Endodermal cell (in vitro differentiated cells): ENCODE measurements at regions not wholly inside any gene's neighbourhood (a gene's known extent, or its start where the extent isn't known, plus 50 kb on each side); places are given as distances from the start of the nearest gene placed in this dataset.

Source experiments
- DNase-seq: peaks from one replicate; pipeline ENCODE4 v3.0.0-alpha.2; 2017
- H3K27ac ChIP-seq: 2 replicates; pipeline ENCODE4 v1.5.1; 2013; ENCODE audit warnings: mild to moderate bottlenecking, low read depth, low read length, moderate library complexity
- H3K27me3 ChIP-seq: 2 replicates; pipeline ENCODE4 v1.6.1; 2013; ENCODE audit warnings: mild to moderate bottlenecking, low read length, moderate library complexity; ENCODE audit not compliant: insufficient read depth, control insufficient read depth, poor library complexity, severe bottlenecking
- H3K36me3 ChIP-seq: 2 replicates; pipeline ENCODE4 v1.7.0; 2013; ENCODE audit warnings: mild to moderate bottlenecking, low read length, moderate library complexity; ENCODE audit not compliant: control insufficient read depth, insufficient read depth
- H3K4me1 ChIP-seq: one replicate; pipeline ENCODE4 v1.7.0; 2013; ENCODE audit warnings: low read length; ENCODE audit not compliant: control insufficient read depth, insufficient read depth
- H3K4me3 ChIP-seq: 2 replicates; pipeline ENCODE4 v1.5.1; 2013; ENCODE audit warnings: mild to moderate bottlenecking, low read length, moderate library complexity
- H3K9ac ChIP-seq: 2 replicates; pipeline ENCODE4 v1.6.1; 2013; ENCODE audit warnings: mild to moderate bottlenecking, low read length, moderate library complexity; ENCODE audit not compliant: poor library complexity, severe bottlenecking; ENCODE audit errors: extremely low read depth
- H3K9me3 ChIP-seq: 2 replicates; pipeline ENCODE4 v1.6.1; 2013; ENCODE audit warnings: mild to moderate bottlenecking, low read length, moderate library complexity; ENCODE audit not compliant: control insufficient read depth
- H3K27ac Mint-ChIP-seq: 2 replicates; pipeline ENCODE4 v1.8.0; 2020; ENCODE audit warnings: mixed read lengths
- H3K27me3 Mint-ChIP-seq: 2 replicates; pipeline ENCODE4 v1.8.0; 2021; ENCODE audit warnings: mild to moderate bottlenecking, mixed read lengths; ENCODE audit not compliant: insufficient read depth
- H3K36me3 Mint-ChIP-seq: 2 replicates; pipeline ENCODE4 v1.8.0; 2020; ENCODE audit warnings: low read depth, mixed read lengths
- H3K4me1 Mint-ChIP-seq: 2 replicates; pipeline ENCODE4 v1.8.0; 2020; ENCODE audit warnings: mixed read lengths
- H3K4me3 Mint-ChIP-seq: 2 replicates; pipeline ENCODE4 v1.8.0; 2020; ENCODE audit warnings: mild to moderate bottlenecking, moderate library complexity, mixed read lengths
- H3K9me3 Mint-ChIP-seq: 2 replicates; pipeline ENCODE4 v1.8.0; 2020; ENCODE audit warnings: mild to moderate bottlenecking, mixed read lengths
- CTCF ChIP-seq: fragments of 200-600 bp; sonication (generic); conservative IDR thresholded peaks from 2 replicates; pipeline ENCODE4 v1.5.0; 2021; ENCODE audit warnings: antibody characterized with exemption, mild to moderate bottlenecking
- WGBS, 2 experiments: methylation state at CpG; one replicate each; pipeline versions ENCODE4 v1.1.5 to v1.1.7; 2013; ENCODE audit warnings: missing lambda C conversion rate in 2 of 2, mixed read lengths in 1 of 2; ENCODE audit not compliant: insufficient coverage in 1 of 2, insufficient read length in 1 of 2; 5-methylcytosine and 5-hydroxymethylcytosine counted together

- no peaks in the 10 kb centered on the region for H3K27me3 ChIP-seq
- Mint-ChIP-seq H3K4me3 (no peak overlapping the region), H3K9me3 (no peaks in the 10 kb centered on the region), H3K4me1 (no peaks in the 10 kb centered on the region), H3K36me3 (no peaks in the 10 kb centered on the region), H3K27ac (no peak overlapping the region), H3K27me3 (no peaks in the 10 kb centered on the region)
- no peak overlapping the region for H3K4me3 ChIP-seq
- WGBS, 2 experiments, result 89 to 100% methylated on average over 1 to 2 of the region's 2 CpGs
- no peaks in the 10 kb centered on the region for H3K36me3 ChIP-seq
- H3K27ac ChIP-seq, result no peak overlapping the region
- H3K9me3 ChIP-seq, result no peaks in the 10 kb centered on the region
- H3K9ac ChIP-seq, result no peak overlapping the region
- no peak for DNase-seq
- H3K4me1 ChIP-seq, result no peaks in the 10 kb centered on the region
- TF ChIP-seq CTCF, result no peak
These were observed 787.8 kb downstream of the NLGN4Y start for GRCh38 chrY:15312166-15312565.

- Mint-ChIP-seq H3K4me1 (no peaks in the 10 kb centered on the region), H3K4me3 (no peak overlapping the region), H3K27me3 (no peaks in the 10 kb centered on the region), H3K27ac (no peak overlapping the region), H3K36me3 (no peaks in the 10 kb centered on the region), H3K9me3 (no peaks in the 10 kb centered on the region)
- 73% methylated on average over 2 of the region's 2 CpGs; no CpG with 5 or more reads in 1 of the 2 experiments for WGBS, 2 experiments
- Histone ChIP-seq H3K9ac (no peak overlapping the region), H3K27me3 (no peaks in the 10 kb centered on the region), H3K9me3 (no peaks in the 10 kb centered on the region), H3K4me3 (no peak overlapping the region), H3K27ac (no peak overlapping the region), H3K36me3 (no peaks in the 10 kb centered on the region), H3K4me1 (no peaks in the 10 kb centered on the region)
- no peak for DNase-seq
- TF ChIP-seq CTCF, result no peak
These were observed 799.9 kb downstream of the NLGN4Y start for GRCh38 chrY:15324189-15324588.

GRCh38 chrY:15325201-15325600 lies 800.9 kb downstream of the NLGN4Y start:
- Histone ChIP-seq H3K27me3 (no peaks in the 10 kb centered on the region), H3K9ac (no peak overlapping the region), H3K4me3 (no peak overlapping the region), H3K36me3 (no peaks in the 10 kb centered on the region), H3K27ac (no peak overlapping the region), H3K9me3 (no peaks in the 10 kb centered on the region), H3K4me1 (no peaks in the 10 kb centered on the region)
- no peaks in the 10 kb centered on the region for H3K4me1 Mint-ChIP-seq
- no peak overlapping the region for H3K4me3 Mint-ChIP-seq
- H3K27me3 Mint-ChIP-seq, result no peaks in the 10 kb centered on the region
- 83 to 100% methylated on average over 2 of the region's 3 CpGs for WGBS, 2 experiments
- TF ChIP-seq CTCF, result no peak
- H3K27ac Mint-ChIP-seq, result no peak overlapping the region
- no peaks in the 10 kb centered on the region for H3K36me3 Mint-ChIP-seq
- DNase-seq, result no peak
- H3K9me3 Mint-ChIP-seq, result no peaks in the 10 kb centered on the region
